Inflammatory macrophage treated with lipopolysaccharide for 4 hours (primary cell): ENCODE measurements at regions not wholly inside any gene's neighbourhood (a gene's known extent, or its start where the extent isn't known, plus 50 kb on each side); places are given as distances from the start of the nearest gene placed in this dataset.
A peak's percentile ranks its signal among the peaks of the same experiment; 100 is the strongest.
"Not testable (repeated sequence)": the region's sequence is repeated elsewhere in the genome, so short reads cannot be mapped to it uniquely, and the experiment has no call there.

ENCODE experiments used
- DNase-seq: peaks from one replicate; pipeline ENCODE4 v3.0.0-alpha.2; 2020

GRCh38 chr13:106087201-106087600, 448.3 kb downstream of the EFNB2 start:
- no peak for DNase-seq

- DNase-seq = peak; percentile 24
These were observed 451.7 kb downstream of the EFNB2 start for GRCh38 chr13:106083620-106084350.

GRCh38 chr13:106081221-106081620, 454.2 kb downstream of the EFNB2 start:
- not testable (repeated sequence) for DNase-seq

GRCh38 chr13:106078191-106078590, 457.3 kb downstream of the EFNB2 start:
- DNase-seq = no peak

GRCh38 chr13:106077017-106077416, 458.4 kb downstream of the EFNB2 start:
- no peak for DNase-seq

- no peak for DNase-seq
These were observed 463.4 kb downstream of the EFNB2 start for GRCh38 chr13:106072014-106072413.

- DNase-seq = no peak
These were observed 471.7 kb downstream of the EFNB2 start for GRCh38 chr13:106063591-106064313.

GRCh38 chr13:106061781-106062180, 473.7 kb downstream of the EFNB2 start:
- no peak for DNase-seq

- DNase-seq = no peak
These were observed 478.6 kb downstream of the EFNB2 start for GRCh38 chr13:106056851-106057250.

- DNase-seq = no peak
These were observed 483.2 kb downstream of the EFNB2 start for GRCh38 chr13:106052200-106052767.

GRCh38 chr13:106049171-106049570, 486.3 kb downstream of the EFNB2 start:
- no peak for DNase-seq

GRCh38 chr13:106048386-106048785, 487.1 kb downstream of the EFNB2 start:
- DNase-seq = no peak

- DNase-seq = no peak
These were observed 487.6 kb downstream of the EFNB2 start for GRCh38 chr13:106047859-106048258.

- no peak for DNase-seq
These were observed 492.4 kb downstream of the EFNB2 start for GRCh38 chr13:106042996-106043581.

GRCh38 chr13:106041445-106041844, 494.0 kb downstream of the EFNB2 start:
- no peak for DNase-seq

GRCh38 chr13:106038752-106039151, 496.7 kb downstream of the EFNB2 start:
- no peak for DNase-seq

- DNase-seq = no peak
These were observed 498.6 kb downstream of the EFNB2 start for GRCh38 chr13:106036870-106037269.

GRCh38 chr13:106034201-106034600, 501.3 kb downstream of the EFNB2 start:
- no peak for DNase-seq

GRCh38 chr13:106033659-106034058, 501.8 kb downstream of the EFNB2 start:
- DNase-seq = no peak

GRCh38 chr13:106032441-106032840, 503.0 kb downstream of the EFNB2 start:
- DNase-seq = no peak

- DNase-seq = no peak
These were observed 505.7 kb downstream of the EFNB2 start for GRCh38 chr13:106029676-106030290.

GRCh38 chr13:106028911-106029310, 506.6 kb downstream of the EFNB2 start:
- DNase-seq = no peak

- no peak for DNase-seq
These were observed 523.9 kb downstream of the EFNB2 start for GRCh38 chr13:106011600-106011999.
